IMR-90 (cell line): ENCODE measurements at regions not wholly inside any gene's neighbourhood (a gene's known extent, or its start where the extent isn't known, plus 50 kb on each side); places are given as distances from the start of the nearest gene placed in this dataset.

Experiments
- CEBPB ChIP-seq: IDR thresholded peaks from 2 replicates; pipeline ENCODE4 v1.6.1; 2012; ENCODE audit warnings: low read depth, low read length, improper control_type of control experiment
- CHD1 ChIP-seq: IDR thresholded peaks from 2 replicates; pipeline ENCODE4 v1.6.1; 2012; ENCODE audit warnings: low read depth, low read length, improper control_type of control experiment
- MAFK ChIP-seq: IDR thresholded peaks from 2 replicates; pipeline ENCODE4 v1.6.1; 2012; ENCODE audit warnings: low read depth, low read length, improper control_type of control experiment
- MAZ ChIP-seq: IDR thresholded peaks from 2 replicates; pipeline ENCODE4 v1.6.1; 2012; ENCODE audit warnings: low read depth, mild to moderate bottlenecking, low read length, improper control_type of control experiment, moderate library complexity, borderline replicate concordance
- MXI1 ChIP-seq: IDR thresholded peaks from 2 replicates; pipeline ENCODE4 v1.6.1; 2012; ENCODE audit warnings: low read depth, mild to moderate bottlenecking, low read length, moderate library complexity, borderline replicate concordance
- NFE2L2 ChIP-seq: fragments of 150-350 bp; IDR thresholded peaks from 2 replicates; pipeline ENCODE4 v1.6.1; 2016; ENCODE audit warnings: low read depth, mild to moderate bottlenecking, low read length
- POLR2A ChIP-seq: IDR thresholded peaks from 2 replicates; pipeline ENCODE4 v1.6.1; 2012; ENCODE audit warnings: mild to moderate bottlenecking, low read depth, low read length
- RAD21 ChIP-seq: IDR thresholded peaks from 2 replicates; pipeline ENCODE4 v1.6.1; 2012; ENCODE audit warnings: low read length, improper control_type of control experiment
- RCOR1 ChIP-seq: IDR thresholded peaks from 2 replicates; pipeline ENCODE4 v1.6.1; 2012; ENCODE audit warnings: mild to moderate bottlenecking, low read length, improper control_type of control experiment; ENCODE audit not compliant: insufficient replicate concordance
- RFX5 ChIP-seq: IDR thresholded peaks from 2 replicates; pipeline ENCODE4 v1.8.0; 2012; ENCODE audit warnings: low read depth, mild to moderate bottlenecking, low read length, moderate library complexity
- SMC3 ChIP-seq: fragments of 150-350 bp; IDR thresholded peaks from 2 replicates; pipeline ENCODE4 v1.6.1; 2016; ENCODE audit warnings: low read depth, mild to moderate bottlenecking, antibody characterized with exemption, low read length, moderate library complexity
- TF ChIP-seq, protein P1 (sequence below): conservative IDR thresholded peaks from 2 replicates; pipeline ENCODE4 v1.5.1; 2012; ENCODE audit warnings: mild to moderate bottlenecking, low read depth, low read length, improper control_type of control experiment
- TF ChIP-seq, protein P2 (sequence below): fragments of 150-350 bp; IDR thresholded peaks from 2 replicates; pipeline ENCODE4 v1.6.1; 2016; ENCODE audit warnings: low read depth, mild to moderate bottlenecking, low read length, moderate library complexity, borderline replicate concordance
- TF ChIP-seq, protein P3 (sequence below): fragments of 150-350 bp; IDR thresholded peaks from 2 replicates; pipeline ENCODE4 v1.6.1; 2017; ENCODE audit warnings: mild to moderate bottlenecking, antibody characterized with exemption, low read length, low read depth

DNA sequence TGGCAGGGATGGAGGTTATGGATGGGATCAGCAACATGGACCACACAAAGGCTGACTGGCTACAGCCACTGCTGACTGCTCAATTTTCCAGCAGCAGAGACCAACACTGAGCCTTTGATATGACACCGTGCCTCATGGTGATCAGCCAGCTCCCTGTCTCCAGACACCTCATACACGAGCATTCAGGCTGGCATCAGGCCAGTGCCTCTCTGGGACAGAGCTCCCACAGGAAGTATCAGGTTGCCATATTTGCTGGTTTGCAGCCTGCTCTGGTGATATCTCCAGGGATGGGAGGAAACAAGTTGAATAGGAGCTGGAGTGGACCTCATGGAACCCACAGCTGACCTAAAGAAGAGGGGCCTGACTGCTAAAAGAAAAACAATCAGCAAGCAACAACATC, 471.2 kb upstream of the ATXN7L3B start:
- TF ChIP-seq, protein P1, sequence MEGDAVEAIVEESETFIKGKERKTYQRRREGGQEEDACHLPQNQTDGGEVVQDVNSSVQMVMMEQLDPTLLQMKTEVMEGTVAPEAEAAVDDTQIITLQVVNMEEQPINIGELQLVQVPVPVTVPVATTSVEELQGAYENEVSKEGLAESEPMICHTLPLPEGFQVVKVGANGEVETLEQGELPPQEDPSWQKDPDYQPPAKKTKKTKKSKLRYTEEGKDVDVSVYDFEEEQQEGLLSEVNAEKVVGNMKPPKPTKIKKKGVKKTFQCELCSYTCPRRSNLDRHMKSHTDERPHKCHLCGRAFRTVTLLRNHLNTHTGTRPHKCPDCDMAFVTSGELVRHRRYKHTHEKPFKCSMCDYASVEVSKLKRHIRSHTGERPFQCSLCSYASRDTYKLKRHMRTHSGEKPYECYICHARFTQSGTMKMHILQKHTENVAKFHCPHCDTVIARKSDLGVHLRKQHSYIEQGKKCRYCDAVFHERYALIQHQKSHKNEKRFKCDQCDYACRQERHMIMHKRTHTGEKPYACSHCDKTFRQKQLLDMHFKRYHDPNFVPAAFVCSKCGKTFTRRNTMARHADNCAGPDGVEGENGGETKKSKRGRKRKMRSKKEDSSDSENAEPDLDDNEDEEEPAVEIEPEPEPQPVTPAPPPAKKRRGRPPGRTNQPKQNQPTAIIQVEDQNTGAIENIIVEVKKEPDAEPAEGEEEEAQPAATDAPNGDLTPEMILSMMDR, result no peak
- TF ChIP-seq MAZ, result no peak
- no peak for TF ChIP-seq POLR2A
- TF ChIP-seq, protein P2, sequence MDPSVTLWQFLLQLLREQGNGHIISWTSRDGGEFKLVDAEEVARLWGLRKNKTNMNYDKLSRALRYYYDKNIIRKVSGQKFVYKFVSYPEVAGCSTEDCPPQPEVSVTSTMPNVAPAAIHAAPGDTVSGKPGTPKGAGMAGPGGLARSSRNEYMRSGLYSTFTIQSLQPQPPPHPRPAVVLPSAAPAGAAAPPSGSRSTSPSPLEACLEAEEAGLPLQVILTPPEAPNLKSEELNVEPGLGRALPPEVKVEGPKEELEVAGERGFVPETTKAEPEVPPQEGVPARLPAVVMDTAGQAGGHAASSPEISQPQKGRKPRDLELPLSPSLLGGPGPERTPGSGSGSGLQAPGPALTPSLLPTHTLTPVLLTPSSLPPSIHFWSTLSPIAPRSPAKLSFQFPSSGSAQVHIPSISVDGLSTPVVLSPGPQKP, result no peak
- no peak for TF ChIP-seq RCOR1
- TF ChIP-seq MXI1, result no peak
- TF ChIP-seq RFX5, result no peak
- TF ChIP-seq RAD21, result no peak
- TF ChIP-seq MAFK, result no peak
- TF ChIP-seq NFE2L2, result no peak
- no peak for TF ChIP-seq SMC3
- TF ChIP-seq, protein P3, sequence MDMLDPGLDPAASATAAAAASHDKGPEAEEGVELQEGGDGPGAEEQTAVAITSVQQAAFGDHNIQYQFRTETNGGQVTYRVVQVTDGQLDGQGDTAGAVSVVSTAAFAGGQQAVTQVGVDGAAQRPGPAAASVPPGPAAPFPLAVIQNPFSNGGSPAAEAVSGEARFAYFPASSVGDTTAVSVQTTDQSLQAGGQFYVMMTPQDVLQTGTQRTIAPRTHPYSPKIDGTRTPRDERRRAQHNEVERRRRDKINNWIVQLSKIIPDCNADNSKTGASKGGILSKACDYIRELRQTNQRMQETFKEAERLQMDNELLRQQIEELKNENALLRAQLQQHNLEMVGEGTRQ, result no peak
- TF ChIP-seq CEBPB, result no peak
- TF ChIP-seq CHD1, result no peak
